HL-60 (cell line): ENCODE measurements at regions not wholly inside any gene's neighbourhood (a gene's known extent, or its start where the extent isn't known, plus 50 kb on each side); places are given as distances from the start of the nearest gene placed in this dataset.

Experiments used
- DNase-seq, 2 experiments: peaks; one replicate each; pipeline ENCODE4 v3.0.0-alpha.2; 2010 to 2020; ENCODE audit warnings: low read depth in 1 of 2, low spot score in 1 of 2
- H3K27ac ChIP-seq: fragments of 250-450 bp; sonication (Bioruptor Pico); replicated peaks from 2 replicates; pipeline ENCODE4 v1.5.1; 2020; ENCODE audit warnings: mild to moderate bottlenecking, moderate library complexity
- H3K27me3 ChIP-seq: fragments of 250-450 bp; sonication (Bioruptor Pico); 2 replicates; pipeline ENCODE4 v1.5.1; 2021; ENCODE audit warnings: mild to moderate bottlenecking, moderate library complexity; ENCODE audit not compliant: insufficient read depth, poor library complexity, severe bottlenecking
- H3K4me3 ChIP-seq: replicated peaks from 2 replicates; pipeline ENCODE4 v1.5.1; 2011; ENCODE audit warnings: mild to moderate bottlenecking, control low read depth, low read length; ENCODE audit not compliant: insufficient read depth
- GABPA ChIP-seq: IDR thresholded peaks from 2 replicates; pipeline ENCODE4 v1.6.1; 2012; ENCODE audit warnings: low read depth
- POLR2AphosphoS5 ChIP-seq: IDR thresholded peaks from 2 replicates; pipeline ENCODE4 v1.6.1; 2012; ENCODE audit warnings: low read depth
- SPI1 ChIP-seq: IDR thresholded peaks from 2 replicates; pipeline ENCODE4 v1.6.1; 2012; ENCODE audit warnings: low read depth, mild to moderate bottlenecking, borderline replicate concordance
- TF ChIP-seq, protein P1 (sequence below): IDR thresholded peaks from 2 replicates; pipeline ENCODE4 v1.6.1; 2012; ENCODE audit warnings: low read depth; ENCODE audit not compliant: insufficient replicate concordance
- TF ChIP-seq, protein P2 (sequence below): IDR thresholded peaks from one replicate; pipeline ENCODE4 v1.5.1; 2011; ENCODE audit warnings: low read length, control low read depth, inconsistent platforms; ENCODE audit not compliant: insufficient read depth

DNA sequence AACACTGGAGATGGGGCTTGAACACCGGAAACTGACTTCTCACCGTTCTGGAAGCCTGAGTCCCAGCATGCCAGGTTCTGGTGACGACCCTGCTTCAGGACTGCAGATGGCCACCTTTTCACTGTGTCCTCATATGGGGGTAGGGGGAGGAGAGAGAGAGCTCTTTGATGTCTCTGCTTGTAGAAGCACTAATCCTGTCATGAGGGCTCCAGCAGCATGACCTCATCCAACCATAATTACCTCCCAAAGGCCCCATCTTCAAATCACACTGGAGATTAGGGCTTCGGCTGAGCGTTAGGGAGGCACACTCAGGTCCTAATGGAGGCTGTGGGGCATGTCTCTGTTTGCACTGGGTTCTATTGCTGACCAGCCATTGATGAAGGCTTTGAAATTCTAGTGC, 255.3 kb downstream of the TEX29 start:
- DNase-seq: no peak
- no peaks in the 10 kb centered on the region for H3K27me3 ChIP-seq
- H3K4me3 ChIP-seq: no peak overlapping the region
- TF ChIP-seq SPI1 (no peak), POLR2AphosphoS5 (no peak), GABPA (no peak)
- TF ChIP-seq, protein P1, sequence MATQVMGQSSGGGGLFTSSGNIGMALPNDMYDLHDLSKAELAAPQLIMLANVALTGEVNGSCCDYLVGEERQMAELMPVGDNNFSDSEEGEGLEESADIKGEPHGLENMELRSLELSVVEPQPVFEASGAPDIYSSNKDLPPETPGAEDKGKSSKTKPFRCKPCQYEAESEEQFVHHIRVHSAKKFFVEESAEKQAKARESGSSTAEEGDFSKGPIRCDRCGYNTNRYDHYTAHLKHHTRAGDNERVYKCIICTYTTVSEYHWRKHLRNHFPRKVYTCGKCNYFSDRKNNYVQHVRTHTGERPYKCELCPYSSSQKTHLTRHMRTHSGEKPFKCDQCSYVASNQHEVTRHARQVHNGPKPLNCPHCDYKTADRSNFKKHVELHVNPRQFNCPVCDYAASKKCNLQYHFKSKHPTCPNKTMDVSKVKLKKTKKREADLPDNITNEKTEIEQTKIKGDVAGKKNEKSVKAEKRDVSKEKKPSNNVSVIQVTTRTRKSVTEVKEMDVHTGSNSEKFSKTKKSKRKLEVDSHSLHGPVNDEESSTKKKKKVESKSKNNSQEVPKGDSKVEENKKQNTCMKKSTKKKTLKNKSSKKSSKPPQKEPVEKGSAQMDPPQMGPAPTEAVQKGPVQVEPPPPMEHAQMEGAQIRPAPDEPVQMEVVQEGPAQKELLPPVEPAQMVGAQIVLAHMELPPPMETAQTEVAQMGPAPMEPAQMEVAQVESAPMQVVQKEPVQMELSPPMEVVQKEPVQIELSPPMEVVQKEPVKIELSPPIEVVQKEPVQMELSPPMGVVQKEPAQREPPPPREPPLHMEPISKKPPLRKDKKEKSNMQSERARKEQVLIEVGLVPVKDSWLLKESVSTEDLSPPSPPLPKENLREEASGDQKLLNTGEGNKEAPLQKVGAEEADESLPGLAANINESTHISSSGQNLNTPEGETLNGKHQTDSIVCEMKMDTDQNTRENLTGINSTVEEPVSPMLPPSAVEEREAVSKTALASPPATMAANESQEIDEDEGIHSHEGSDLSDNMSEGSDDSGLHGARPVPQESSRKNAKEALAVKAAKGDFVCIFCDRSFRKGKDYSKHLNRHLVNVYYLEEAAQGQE: no peak
- TF ChIP-seq, protein P2, sequence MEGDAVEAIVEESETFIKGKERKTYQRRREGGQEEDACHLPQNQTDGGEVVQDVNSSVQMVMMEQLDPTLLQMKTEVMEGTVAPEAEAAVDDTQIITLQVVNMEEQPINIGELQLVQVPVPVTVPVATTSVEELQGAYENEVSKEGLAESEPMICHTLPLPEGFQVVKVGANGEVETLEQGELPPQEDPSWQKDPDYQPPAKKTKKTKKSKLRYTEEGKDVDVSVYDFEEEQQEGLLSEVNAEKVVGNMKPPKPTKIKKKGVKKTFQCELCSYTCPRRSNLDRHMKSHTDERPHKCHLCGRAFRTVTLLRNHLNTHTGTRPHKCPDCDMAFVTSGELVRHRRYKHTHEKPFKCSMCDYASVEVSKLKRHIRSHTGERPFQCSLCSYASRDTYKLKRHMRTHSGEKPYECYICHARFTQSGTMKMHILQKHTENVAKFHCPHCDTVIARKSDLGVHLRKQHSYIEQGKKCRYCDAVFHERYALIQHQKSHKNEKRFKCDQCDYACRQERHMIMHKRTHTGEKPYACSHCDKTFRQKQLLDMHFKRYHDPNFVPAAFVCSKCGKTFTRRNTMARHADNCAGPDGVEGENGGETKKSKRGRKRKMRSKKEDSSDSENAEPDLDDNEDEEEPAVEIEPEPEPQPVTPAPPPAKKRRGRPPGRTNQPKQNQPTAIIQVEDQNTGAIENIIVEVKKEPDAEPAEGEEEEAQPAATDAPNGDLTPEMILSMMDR: no peak
- H3K27ac ChIP-seq: no peak overlapping the region

DNA sequence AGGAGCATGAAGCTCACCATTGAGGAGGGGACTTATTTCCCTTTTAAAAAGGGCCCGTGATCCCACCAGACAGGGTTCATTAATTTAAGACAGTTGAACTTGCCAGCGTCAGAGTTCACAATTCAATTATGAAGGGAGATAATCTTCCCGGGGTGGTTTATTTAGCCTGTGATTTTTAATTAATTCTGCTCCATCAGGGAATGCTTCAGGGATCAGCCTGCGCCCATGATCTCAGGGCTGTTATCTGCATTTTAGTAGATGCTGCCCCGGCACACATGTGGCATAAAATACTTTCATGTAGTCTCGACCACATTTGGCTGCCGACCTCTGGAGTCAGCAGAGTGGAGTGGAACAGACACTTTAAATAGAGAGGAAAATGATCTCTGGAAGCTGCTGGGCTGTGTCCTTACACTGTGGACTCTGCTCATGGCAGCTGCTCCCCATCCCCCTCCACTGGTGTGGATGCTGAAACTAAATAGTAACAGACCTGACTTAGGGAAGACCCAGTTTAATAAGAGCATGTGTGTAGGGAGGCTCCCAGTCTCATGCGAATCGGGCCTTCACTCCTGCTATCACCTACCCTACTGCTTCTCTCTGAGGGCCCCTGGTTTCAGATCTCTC, 256.9 kb downstream of the TEX29 start:
- DNase-seq: no peak
- no peak for TF ChIP-seq SPI1
- TF ChIP-seq POLR2AphosphoS5: no peak
- no peak for TF ChIP-seq GABPA
- TF ChIP-seq, protein P2: no peak
- TF ChIP-seq, protein P1: no peak
- no peak overlapping the region for H3K4me3 ChIP-seq
- H3K27ac ChIP-seq: no peak overlapping the region
- no peaks in the 10 kb centered on the region for H3K27me3 ChIP-seq

DNA sequence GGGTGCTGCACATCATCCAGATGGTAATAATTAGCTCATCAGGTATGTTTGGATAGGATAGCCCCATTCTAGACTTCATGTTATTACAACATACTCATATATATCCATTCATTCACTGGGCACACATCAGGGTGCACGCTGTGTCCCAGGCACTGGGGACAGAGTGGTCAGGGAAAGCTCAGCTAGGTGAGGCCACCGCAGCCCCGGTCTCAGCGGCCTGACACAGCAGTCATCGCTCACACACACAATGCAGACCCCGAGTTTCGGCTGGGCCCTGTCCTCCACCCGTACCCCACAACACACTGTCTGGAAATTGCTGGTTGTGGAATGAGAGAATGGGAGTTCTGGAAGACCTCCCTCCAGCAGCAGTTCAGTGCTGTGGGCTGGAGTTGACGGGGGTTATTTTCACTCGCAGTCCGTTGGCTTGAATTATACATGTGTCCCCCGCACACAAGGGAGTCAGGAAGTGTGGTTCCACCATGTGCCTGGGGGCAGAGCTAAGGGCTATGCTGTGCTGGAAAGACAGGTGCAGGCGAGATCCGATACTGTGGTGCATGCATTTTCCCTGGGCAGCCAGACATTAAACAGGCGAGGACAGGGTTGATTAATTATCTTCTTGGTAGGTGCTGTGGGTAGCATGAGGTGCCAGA, 257.6 kb downstream of the TEX29 start:
- no peak overlapping the region for H3K4me3 ChIP-seq
- TF ChIP-seq SPI1 (no peak), POLR2AphosphoS5 (no peak)
- TF ChIP-seq, protein P2: no peak
- DNase-seq: no peak
- H3K27me3 ChIP-seq: no peaks in the 10 kb centered on the region
- no peak overlapping the region for H3K27ac ChIP-seq
